Astrocyte of the spinal cord (primary cell): ENCODE measurements at regions not wholly inside any gene's neighbourhood (a gene's known extent, or its start where the extent isn't known, plus 50 kb on each side); places are given as distances from the start of the nearest gene placed in this dataset.
A peak's percentile ranks its signal among the peaks of the same experiment; 100 is the strongest.

Experiments
- DNase-seq: peaks from one replicate; pipeline ENCODE4 v3.0.0; 2011; ENCODE audit warnings: low read depth, low spot score
- H3K4me3 ChIP-seq: 2 replicates; pipeline ENCODE4 v1.5.1; 2011; ENCODE audit warnings: low read depth, mild to moderate bottlenecking, low read length, moderate library complexity
- CTCF ChIP-seq: IDR thresholded peaks from 2 replicates; pipeline ENCODE4 v1.5.1; 2012; ENCODE audit warnings: low read depth, mild to moderate bottlenecking, low read length, inconsistent platforms
- in situ Hi-C: cut with HindIII; loops from 2 replicates; pipeline ENCODE4 v1.10.0; 2017; ENCODE audit warnings: low sequenced_read_pairs

DNA sequence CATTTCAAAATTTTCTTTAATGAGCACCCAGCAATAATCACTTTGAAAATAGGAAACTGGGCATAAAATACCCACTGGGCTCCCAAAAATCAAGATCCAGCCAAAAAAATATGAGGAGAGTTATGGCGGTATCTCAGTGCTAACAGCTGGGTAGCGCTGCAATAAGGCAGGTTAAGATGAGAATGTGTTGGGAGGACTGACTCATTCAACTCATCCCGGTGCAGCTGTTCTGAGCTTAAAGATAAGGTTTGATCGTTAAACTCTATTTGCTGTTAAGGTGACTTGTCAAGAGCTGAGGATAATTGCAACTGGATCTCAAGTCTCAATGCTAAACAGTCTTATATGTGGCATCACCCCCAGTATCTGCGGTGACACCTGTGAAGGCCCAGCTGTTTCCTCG is 507.7 kb downstream of the EPM2A start:
- no peak overlapping the region for H3K4me3 ChIP-seq
- no peak for TF ChIP-seq CTCF
- in situ Hi-C loops = no loop called here
- no peak for DNase-seq

DNA sequence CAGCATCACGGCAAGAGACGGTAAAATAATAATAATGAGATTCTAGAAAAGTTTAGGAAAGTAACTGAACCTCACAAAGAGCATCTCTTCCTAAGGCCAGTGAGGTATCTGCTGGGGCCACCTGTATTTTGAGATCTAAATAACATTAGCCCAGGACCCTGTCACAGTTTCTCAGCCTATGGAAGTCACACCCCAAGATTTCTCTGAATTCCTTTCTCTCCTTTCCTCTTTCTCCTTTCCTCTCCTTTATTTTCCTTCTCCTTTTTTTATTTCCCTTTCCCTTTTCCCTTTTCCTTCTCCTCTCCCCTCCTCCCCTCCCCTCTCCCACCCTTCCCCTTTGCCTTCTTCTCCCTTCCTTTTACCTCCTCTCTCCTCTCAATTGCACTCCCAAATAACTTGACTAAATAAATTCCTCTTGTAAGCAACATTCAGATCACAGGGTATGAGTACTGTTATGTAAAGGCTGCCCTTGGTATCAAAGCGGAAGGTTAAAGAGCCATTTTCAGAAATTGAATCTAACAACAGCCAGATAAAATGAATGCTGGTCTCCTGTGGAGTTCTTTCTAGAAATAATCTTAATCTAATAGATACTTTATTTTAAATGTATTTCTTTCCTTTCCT is 506.2 kb downstream of the EPM2A start:
- no peak overlapping the region for H3K4me3 ChIP-seq
- DNase-seq = no peak
- no peak for TF ChIP-seq CTCF
- in situ Hi-C loops = no loop called here

- no peak overlapping the region for H3K4me3 ChIP-seq
- TF ChIP-seq CTCF = no peak
- in situ Hi-C loops = no loop called here
- no peak for DNase-seq
These were observed 501.4 kb downstream of the EPM2A start for GRCh38 chr6:145233955-145234354.

DNA sequence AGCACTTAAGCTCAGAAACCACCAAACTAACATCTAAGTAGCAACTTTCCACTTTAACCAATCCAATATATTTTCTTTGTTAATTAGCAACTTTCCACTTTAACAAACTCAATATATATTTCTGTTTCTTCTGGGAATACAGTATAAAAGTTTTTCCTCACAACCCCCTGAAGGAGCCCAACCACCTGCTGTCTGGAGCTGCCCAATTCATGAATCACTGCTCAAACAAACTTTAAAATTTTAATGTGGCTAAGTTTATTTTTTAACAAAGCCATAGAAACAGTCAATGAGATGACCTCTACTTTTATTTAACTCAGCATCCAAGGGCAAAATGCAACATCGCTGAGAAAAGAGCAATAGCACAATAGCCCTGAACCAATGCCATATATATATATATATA is 500.1 kb downstream of the EPM2A start:
- no peak overlapping the region for H3K4me3 ChIP-seq
- TF ChIP-seq CTCF = no peak
- peak; percentile 8 for DNase-seq
- in situ Hi-C loops = no loop called here

GRCh38 chr6:145238787-145239186 is 496.5 kb downstream of the EPM2A start:
- DNase-seq = no peak
- in situ Hi-C loops = no loop called here
- no peak for TF ChIP-seq CTCF
- no peak overlapping the region for H3K4me3 ChIP-seq

GRCh38 chr6:145241039-145241438 is 494.3 kb downstream of the EPM2A start:
- in situ Hi-C loops = no loop called here
- H3K4me3 ChIP-seq = no peak overlapping the region
- TF ChIP-seq CTCF = no peak
- peak; percentile 81 for DNase-seq

GRCh38 chr6:145241721-145242120 is 493.6 kb downstream of the EPM2A start:
- no peak for DNase-seq
- TF ChIP-seq CTCF = no peak
- in situ Hi-C loops = no loop called here
- no peak overlapping the region for H3K4me3 ChIP-seq
